IPS-NIHi11 (cell line): ENCODE measurements at regions not wholly inside any gene's neighbourhood (a gene's known extent, or its start where the extent isn't known, plus 50 kb on each side); places are given as distances from the start of the nearest gene placed in this dataset.
A peak's percentile ranks its signal among the peaks of the same experiment; 100 is the strongest.

Experiments used
- DNase-seq: peaks from one replicate; pipeline ENCODE4 v3.0.0; 2012; ENCODE audit warnings: mixed read lengths, low spot score

DNA sequence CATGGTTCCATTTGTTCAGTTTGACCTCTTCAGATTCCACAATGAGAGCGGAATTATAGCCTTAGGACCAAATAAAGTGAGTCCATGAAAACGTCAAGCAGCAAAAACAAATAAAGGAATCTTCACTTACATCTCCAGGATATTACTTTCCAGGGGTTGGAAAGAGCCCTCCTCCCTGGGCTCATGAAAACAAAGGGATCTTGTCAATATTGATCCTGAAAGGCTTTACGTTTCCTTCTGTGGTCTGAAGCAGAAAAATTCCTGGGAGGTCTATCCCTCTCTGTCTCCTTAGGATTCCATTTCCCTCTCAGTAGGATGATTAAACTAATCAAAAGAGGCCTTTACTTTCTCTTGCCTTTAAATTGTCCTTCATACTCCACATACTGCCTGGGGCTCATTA is 293.5 kb downstream of the GPAM start:
- DNase-seq = no peak

DNA sequence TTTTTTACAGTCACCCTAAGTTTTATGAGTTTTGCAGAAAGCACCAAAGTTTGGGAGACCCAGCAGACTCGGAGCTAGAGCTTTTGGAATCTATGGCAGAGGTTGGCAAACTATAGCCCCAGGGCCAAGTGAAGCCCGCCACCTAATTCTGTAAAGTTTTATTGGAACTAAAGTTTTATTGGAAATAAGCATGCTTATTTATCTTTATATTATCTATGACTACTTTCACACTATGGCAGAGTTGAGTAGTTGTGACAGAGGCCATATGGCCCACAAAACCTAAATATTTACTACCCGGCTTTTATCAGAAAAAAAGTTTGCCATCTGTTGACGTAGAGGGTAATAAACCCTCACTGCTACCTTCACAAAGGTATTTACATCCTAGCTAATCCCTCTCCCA is 267.6 kb downstream of the GPAM start:
- no peak for DNase-seq

DNA sequence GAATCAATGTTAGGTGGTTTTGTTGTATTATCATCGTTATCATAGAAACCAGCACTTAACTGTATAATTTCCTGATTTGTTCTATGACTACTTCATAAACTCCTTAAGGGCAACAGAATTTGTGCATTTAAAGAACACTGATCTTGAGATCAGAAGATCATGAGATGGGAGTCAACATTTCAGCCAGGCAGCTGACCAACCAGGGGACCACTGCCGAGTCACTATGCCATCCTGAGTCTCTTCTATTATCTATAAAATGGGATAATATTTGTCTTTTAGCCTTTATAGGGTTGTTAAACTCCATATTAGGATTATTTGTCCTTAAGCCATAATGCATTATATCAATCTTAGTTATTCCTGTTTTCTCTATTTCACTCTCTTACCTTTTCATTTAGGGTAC is 261.7 kb downstream of the GPAM start:
- DNase-seq = no peak

- no peak for DNase-seq
These were observed 260.5 kb downstream of the GPAM start for GRCh38 chr10:111923032-111923431.

- DNase-seq = no peak
These were observed 257.3 kb downstream of the GPAM start for GRCh38 chr10:111926286-111926685.

- DNase-seq = no peak
These were observed 249.6 kb downstream of the GPAM start for GRCh38 chr10:111933937-111934336.

- DNase-seq = no peak
These were observed 248.6 kb downstream of the GPAM start for GRCh38 chr10:111934931-111935330.

DNA sequence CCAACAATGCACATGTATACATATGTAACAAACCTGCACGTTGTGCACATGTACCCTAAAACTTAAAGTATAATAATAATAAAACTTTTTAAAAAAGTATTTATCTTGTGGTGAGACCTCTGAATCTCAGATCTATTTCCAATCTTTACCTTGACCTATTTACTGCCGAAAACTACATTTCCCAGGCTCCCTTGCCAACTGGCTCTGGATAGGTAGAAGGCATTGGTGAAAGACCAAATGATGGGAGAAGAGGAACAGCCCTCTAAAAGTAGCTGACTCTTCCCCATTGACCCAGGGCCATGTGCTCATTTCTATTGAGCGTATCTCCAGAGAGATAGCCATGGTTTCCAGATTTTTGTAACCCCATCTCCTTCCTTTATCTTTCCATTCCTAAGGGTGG is 247.4 kb downstream of the GPAM start:
- DNase-seq = no peak

- peak; percentile 15 for DNase-seq
These were observed 239.2 kb downstream of the GPAM start for GRCh38 chr10:111944331-111944730.

DNA sequence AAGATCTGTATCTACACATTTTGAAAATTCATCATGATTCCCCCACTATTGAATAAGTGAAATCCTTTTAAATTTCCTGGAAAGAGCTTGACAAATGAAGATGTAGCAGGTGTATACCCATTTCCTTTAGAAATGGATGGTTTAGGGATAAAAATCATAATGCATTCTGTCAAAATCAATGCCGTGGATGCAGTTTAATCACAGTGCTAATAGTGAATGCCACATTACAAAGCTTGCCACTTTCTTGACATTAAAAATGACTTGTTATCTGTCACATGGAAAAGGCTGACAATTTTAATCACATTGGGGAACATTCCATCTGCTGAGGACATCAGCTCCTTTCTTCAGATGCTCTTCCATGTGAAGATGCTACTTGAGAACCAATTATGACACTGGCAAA is 229.6 kb downstream of the GPAM start:
- DNase-seq = no peak

GRCh38 chr10:111954386-111954785 is 229.2 kb downstream of the GPAM start:
- DNase-seq = no peak

- DNase-seq = no peak
These were observed 226.7 kb downstream of the GPAM start for GRCh38 chr10:111956841-111957240.

DNA sequence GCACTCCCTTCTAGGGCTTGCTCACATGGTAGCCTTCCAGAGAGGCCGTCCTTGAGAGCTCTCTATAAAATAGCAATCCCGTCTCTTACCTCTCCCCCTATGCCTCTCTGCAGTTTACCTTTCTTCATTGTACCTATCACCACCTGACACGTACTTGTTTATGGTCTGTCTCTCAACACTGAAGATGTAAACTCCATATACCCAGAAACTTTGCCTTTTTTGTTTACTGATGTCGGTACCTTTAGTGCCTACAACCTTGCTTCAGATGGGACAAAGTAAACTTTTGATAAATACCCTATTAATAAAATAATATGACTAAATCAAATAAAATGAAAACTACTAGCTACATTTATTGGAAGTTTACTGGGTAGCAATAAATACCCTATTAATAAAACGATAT is 220.6 kb downstream of the GPAM start:
- no peak for DNase-seq

DNA sequence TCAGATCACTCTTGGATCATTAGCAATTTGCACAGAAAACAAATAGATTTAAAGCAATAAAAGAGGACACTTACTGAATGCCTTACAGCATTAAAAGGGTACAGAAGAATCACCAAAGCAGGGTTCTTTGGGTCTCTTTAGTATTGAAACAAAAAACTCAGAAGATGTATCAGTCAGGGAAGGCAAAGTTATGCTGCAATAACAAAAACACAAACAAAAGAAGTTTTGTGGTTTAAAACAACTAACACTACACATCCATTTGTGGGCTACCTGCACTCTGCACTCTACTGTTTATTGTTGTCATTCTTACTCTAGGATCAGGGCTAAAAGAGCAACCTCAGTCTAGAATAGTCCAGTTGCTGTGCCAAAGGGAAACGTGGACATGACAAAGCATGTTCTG is 216.4 kb downstream of the GPAM start:
- DNase-seq = no peak

DNA sequence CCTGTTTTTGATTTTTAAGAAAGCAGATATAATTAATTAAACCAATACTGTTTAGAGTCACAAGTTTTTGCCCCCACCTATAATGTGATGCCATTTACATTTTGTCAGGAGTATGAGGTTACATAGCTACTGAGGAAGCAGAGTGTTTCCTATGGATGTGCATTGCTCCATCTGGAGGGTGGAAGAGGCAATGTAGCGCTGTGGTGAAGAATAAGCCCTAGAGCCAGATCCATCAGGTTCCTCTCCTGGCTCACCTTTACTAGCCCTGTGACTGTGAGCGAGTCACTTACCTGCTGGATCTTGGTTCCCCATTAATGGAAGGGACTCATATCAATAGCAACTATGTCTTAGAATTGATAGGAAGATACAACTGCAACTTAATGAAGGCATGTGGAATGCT is 216.0 kb downstream of the GPAM start:
- no peak for DNase-seq

- DNase-seq = no peak
These were observed 214.9 kb downstream of the GPAM start for GRCh38 chr10:111968647-111969046.

- DNase-seq = no peak
These were observed 213.5 kb downstream of the GPAM start for GRCh38 chr10:111970111-111970510.

GRCh38 chr10:111972109-111972508 is 211.5 kb downstream of the GPAM start:
- no peak for DNase-seq

- DNase-seq = no peak
These were observed 210.3 kb downstream of the GPAM start for GRCh38 chr10:111973306-111973705.

DNA sequence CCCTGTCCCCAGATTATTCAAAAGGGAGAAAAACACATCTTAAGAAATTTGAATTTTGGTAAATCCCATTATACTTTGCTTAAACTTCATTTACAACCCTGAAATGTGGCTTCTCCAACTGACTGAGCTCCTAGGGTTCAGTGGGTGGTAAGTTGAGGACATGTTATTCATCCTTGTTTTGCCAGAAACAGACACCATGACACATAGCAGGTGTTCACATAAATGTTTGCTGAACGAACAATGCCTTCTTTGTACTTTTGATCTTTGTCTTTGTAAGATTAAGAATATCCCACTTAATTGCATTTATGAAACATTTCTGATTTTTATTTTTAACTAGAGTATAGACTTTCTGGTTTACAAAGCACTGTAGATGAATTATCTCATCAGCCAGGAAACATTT is 209.7 kb downstream of the GPAM start:
- DNase-seq = no peak

- DNase-seq = no peak
These were observed 209.2 kb downstream of the GPAM start for GRCh38 chr10:111974325-111974724.

GRCh38 chr10:111976557-111976956 is 207.0 kb downstream of the GPAM start:
- no peak for DNase-seq

DNA sequence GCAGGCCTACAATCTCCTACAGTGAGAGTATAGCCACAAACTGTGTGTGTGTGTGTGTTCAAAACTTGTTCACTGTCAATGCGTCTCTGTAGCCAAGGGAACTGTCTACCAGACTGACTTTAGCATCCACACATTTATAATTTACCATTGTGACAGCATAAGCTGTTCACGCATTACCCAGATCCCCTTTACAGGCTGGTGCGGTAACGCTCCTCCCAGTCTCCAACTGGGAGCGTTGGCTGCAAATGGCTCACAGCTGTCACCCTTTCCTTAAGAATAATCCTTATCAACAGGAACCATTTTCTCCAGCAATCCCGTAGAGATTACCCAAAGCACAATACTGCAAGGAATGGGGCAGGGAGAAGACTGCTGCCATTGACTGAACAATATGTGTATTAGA is 199.5 kb downstream of the GPAM start:
- no peak for DNase-seq

DNA sequence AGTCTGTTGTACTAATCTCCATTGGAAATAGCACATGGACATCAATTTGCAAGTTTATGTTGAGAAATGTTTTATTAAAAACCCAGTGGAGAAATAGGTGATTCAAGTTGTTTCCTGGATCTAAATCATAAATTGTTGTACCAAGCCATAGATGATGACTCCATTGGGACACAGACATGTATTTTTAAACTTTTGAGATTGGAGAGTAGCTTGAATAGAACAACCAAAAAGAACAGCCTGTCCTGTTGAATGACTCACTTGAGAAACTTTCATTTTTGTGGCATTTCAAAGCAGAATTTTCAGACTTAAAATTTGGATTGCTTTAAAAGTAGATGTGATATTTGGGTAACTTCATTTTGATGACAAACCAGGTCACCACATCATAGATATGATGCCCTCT is 197.5 kb downstream of the GPAM start:
- DNase-seq = no peak

DNA sequence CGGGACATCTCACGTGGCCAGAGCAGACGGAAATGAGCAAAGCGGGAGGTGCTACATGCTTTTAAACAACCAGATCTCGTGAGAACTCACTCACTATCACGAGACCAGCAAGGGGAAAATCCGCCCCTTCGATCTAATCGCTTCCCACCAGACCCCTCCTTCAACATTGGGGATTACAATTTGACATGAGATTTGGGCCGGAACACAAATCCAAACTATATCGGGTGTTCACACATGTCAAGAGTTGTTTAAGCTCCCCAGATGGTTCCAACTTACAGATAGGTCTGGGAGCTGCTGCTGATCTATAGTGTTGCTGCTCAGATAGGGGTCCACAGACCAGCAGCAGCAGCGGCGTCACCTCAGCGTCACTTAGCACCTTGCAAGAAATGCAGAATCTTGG is 194.9 kb downstream of the GPAM start:
- DNase-seq = no peak
